Ishikawa (cell line): ENCODE measurements at regions not wholly inside any gene's neighbourhood (a gene's known extent, or its start where the extent isn't known, plus 50 kb on each side); places are given as distances from the start of the nearest gene placed in this dataset.

ENCODE experiments used
- CEBPB ChIP-seq: IDR thresholded peaks from 2 replicates; pipeline ENCODE4 v1.6.1; 2012
- EP300 ChIP-seq: IDR thresholded peaks from 2 replicates; pipeline ENCODE4 v1.6.1; 2012; ENCODE audit warnings: borderline replicate concordance
- TCF12 ChIP-seq: IDR thresholded peaks from 2 replicates; pipeline ENCODE4 v1.6.1; 2012; ENCODE audit warnings: low read depth
- TF ChIP-seq, protein P1 (sequence below): IDR thresholded peaks from 2 replicates; pipeline ENCODE4 v1.6.1; 2012; ENCODE audit warnings: low read depth, mild to moderate bottlenecking

DNA sequence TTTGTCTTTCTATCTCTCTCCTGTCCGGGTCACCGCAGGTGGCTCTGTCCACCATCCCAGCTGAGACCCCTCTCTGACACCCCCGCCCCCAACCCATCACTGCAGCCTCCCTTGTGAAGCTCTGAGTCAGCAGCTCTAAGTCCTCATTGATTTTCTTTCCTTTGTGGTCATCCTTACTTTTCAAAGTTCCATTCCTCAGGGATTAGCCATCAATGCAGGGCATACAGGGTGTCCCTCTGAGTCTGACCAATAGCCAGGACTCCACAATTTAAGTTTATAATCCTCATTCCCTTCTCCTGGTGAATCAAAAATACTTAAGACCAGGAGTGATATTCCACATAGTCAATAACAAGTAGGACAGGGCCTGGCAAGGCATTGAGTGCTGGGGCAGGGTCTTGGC lies 333.3 kb upstream of the CNR1 start:
- no peak for TF ChIP-seq EP300
- no peak for TF ChIP-seq CEBPB
- no peak for TF ChIP-seq TCF12
- TF ChIP-seq, protein P1, sequence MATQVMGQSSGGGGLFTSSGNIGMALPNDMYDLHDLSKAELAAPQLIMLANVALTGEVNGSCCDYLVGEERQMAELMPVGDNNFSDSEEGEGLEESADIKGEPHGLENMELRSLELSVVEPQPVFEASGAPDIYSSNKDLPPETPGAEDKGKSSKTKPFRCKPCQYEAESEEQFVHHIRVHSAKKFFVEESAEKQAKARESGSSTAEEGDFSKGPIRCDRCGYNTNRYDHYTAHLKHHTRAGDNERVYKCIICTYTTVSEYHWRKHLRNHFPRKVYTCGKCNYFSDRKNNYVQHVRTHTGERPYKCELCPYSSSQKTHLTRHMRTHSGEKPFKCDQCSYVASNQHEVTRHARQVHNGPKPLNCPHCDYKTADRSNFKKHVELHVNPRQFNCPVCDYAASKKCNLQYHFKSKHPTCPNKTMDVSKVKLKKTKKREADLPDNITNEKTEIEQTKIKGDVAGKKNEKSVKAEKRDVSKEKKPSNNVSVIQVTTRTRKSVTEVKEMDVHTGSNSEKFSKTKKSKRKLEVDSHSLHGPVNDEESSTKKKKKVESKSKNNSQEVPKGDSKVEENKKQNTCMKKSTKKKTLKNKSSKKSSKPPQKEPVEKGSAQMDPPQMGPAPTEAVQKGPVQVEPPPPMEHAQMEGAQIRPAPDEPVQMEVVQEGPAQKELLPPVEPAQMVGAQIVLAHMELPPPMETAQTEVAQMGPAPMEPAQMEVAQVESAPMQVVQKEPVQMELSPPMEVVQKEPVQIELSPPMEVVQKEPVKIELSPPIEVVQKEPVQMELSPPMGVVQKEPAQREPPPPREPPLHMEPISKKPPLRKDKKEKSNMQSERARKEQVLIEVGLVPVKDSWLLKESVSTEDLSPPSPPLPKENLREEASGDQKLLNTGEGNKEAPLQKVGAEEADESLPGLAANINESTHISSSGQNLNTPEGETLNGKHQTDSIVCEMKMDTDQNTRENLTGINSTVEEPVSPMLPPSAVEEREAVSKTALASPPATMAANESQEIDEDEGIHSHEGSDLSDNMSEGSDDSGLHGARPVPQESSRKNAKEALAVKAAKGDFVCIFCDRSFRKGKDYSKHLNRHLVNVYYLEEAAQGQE = no peak
